ENCODE measurements at regions not wholly inside any gene's neighbourhood (a gene's known extent, or its start where the extent isn't known, plus 50 kb on each side); places are given as distances from the start of the nearest gene placed in this dataset.

DNA sequence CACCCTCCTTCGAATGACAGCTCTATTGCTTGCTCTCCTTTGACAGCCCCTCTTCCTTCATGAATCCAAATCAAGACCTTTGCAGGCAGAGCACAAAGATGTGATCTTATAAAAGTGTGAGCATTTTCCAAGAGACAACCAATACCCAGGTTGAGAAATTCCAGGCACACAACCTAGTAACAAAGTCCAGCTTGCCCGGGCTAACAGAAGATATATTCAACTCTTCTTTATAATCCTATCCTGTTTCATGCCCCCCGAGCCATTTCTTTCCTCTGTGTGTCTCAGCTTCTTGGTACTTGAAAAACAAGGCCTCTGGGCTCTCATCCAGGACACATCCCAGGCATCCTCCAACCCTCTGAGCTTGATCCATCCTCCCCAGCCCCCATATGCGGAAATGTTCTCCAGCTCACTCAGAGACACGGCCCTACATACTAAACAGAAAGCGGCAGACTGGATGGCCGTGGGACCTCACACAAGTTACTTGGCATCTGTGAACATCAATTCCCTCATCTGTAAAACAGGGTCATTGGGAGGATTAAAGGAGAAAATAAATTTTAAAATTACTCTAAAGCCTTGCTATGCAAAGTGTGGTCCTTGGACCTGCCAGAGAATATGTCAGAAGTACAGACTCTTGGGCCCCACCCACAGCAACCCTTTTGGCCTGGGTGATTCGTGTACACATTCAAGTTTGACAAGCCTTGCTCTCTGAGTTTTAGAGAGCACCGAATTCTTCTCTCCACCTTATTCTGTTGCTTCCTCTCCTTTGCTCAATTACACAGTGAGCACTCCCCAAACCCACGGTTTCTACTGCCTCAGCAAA, 627.0 kb downstream of the BCOR start:
- H3K4me3 ChIP-seq: no peak overlapping the region
- TF ChIP-seq POLR2A (IDR thresholded peaks at IDR 0.05) (no peak), POLR2AphosphoS5 (IDR thresholded peaks at IDR 0.05) (no peak), CTCF (IDR thresholded peaks at IDR 0.05 in 8 of 11, conservative IDR thresholded peaks at IDR 0.05 in 3 of 11) (no peak)
- no peak for DNase-seq
- H3K9me3 ChIP-seq: no peaks in the 10 kb centered on the region
- H3K27me3 ChIP-seq (replicated peaks in 1 of 7): no peaks in the 10 kb centered on the region
- H3K27ac ChIP-seq: peak overlapping the region in 2 of 8 donors; percentile 22 to 26
- intact Hi-C loops (cut with DNase I; ENCODE audit: low total_unique reads): no loop called here
- no peaks in the 10 kb centered on the region for H3K36me3 ChIP-seq
- 64 to 82% (median 70%) methylated on average over 9 to 10 of the region's 10 CpGs for WGBS, 5 donors
- no peaks in the 10 kb centered on the region for H3K4me1 ChIP-seq

GRCh38 chrX:39472161-39472560, 625.6 kb downstream of the BCOR start:
- TF ChIP-seq POLR2A (IDR thresholded peaks at IDR 0.05) (no peak), CTCF (IDR thresholded peaks at IDR 0.05 in 8 of 11, conservative IDR thresholded peaks at IDR 0.05 in 3 of 11) (no peak), POLR2AphosphoS5 (IDR thresholded peaks at IDR 0.05) (no peak)
- H3K36me3 ChIP-seq: no peaks in the 10 kb centered on the region
- H3K9me3 ChIP-seq: no peaks in the 10 kb centered on the region
- H3K4me3 ChIP-seq: no peak overlapping the region
- WGBS, 5 donors: 85 to 100% (median 88%) methylated on average over 1 of the region's 1 CpG
- DNase-seq: no peak
- no peaks in the 10 kb centered on the region for H3K4me1 ChIP-seq
- no peak overlapping the region for H3K27ac ChIP-seq
- H3K27me3 ChIP-seq (replicated peaks in 1 of 7): peaks cover 0 to under 1% (median 0%) of the 10 kb centered on the region in 7 donors
- intact Hi-C loops (cut with DNase I; ENCODE audit: low total_unique reads): no loop called here

DNA sequence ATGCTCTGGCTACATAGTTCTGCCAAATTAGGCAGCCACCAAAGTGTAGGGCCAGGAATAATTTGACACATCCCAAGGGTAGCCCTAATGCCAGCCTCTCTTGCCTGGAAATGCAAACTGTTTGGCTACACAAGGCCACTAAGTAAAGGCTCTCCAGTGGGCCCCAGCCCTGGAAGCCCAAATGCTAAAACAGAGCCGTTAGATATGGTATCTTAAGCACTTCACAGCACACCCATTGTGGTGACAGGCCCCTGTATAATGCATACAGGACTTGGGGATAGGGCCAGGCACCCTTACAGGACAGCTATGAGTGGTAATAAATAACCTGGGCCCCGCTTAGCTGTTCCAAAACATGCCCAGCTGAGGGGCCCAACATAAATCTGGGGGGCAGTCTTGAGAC, 623.9 kb downstream of the BCOR start:
- Histone ChIP-seq H3K9me3 (no peaks in the 10 kb centered on the region), H3K27me3 (replicated peaks in 1 of 7) (peaks cover 0 to 8% (median 0%) of the 10 kb centered on the region in 7 donors), H3K27ac (no peak overlapping the region), H3K4me3 (no peak overlapping the region), H3K4me1 (no peaks in the 10 kb centered on the region), H3K36me3 (no peaks in the 10 kb centered on the region)
- 67 to 90% (median 85%) methylated on average over 1 to 2 of the region's 2 CpGs; no CpG with 5 or more reads in 1 of the 5 donors for WGBS, 5 donors
- intact Hi-C loops (cut with DNase I; ENCODE audit: low total_unique reads): no loop called here
- DNase-seq: no peak
- TF ChIP-seq POLR2AphosphoS5 (IDR thresholded peaks at IDR 0.05) (no peak), POLR2A (IDR thresholded peaks at IDR 0.05) (no peak), CTCF (IDR thresholded peaks at IDR 0.05 in 8 of 11, conservative IDR thresholded peaks at IDR 0.05 in 3 of 11) (no peak)

- 56 to 61% (median 57%) methylated on average over 5 of the region's 5 CpGs for WGBS, 5 donors
- no peaks in the 10 kb centered on the region for H3K36me3 ChIP-seq
- no peaks in the 10 kb centered on the region for H3K9me3 ChIP-seq
- intact Hi-C loops (cut with DNase I; ENCODE audit: low total_unique reads): no loop called here
- peaks cover 0 to 8% (median 0%) of the 10 kb centered on the region in 7 donors for H3K27me3 ChIP-seq (replicated peaks in 1 of 7)
- H3K4me3 ChIP-seq: no peak overlapping the region
- no peak for DNase-seq
- no peak overlapping the region for H3K27ac ChIP-seq
- no peak for TF ChIP-seq POLR2A (IDR thresholded peaks at IDR 0.05)
- TF ChIP-seq CTCF (IDR thresholded peaks at IDR 0.05 in 8 of 11, conservative IDR thresholded peaks at IDR 0.05 in 3 of 11): no peak
- TF ChIP-seq POLR2AphosphoS5 (IDR thresholded peaks at IDR 0.05): no peak
- H3K4me1 ChIP-seq: no peaks in the 10 kb centered on the region
Measured at GRCh38 chrX:39475372-39475771, 622.4 kb downstream of the BCOR start.

Data from spleen (tissue), 11 donors.